ENCODE measurements at regions not wholly inside any gene's neighbourhood (a gene's known extent, or its start where the extent isn't known, plus 50 kb on each side); places are given as distances from the start of the nearest gene placed in this dataset.

DNA sequence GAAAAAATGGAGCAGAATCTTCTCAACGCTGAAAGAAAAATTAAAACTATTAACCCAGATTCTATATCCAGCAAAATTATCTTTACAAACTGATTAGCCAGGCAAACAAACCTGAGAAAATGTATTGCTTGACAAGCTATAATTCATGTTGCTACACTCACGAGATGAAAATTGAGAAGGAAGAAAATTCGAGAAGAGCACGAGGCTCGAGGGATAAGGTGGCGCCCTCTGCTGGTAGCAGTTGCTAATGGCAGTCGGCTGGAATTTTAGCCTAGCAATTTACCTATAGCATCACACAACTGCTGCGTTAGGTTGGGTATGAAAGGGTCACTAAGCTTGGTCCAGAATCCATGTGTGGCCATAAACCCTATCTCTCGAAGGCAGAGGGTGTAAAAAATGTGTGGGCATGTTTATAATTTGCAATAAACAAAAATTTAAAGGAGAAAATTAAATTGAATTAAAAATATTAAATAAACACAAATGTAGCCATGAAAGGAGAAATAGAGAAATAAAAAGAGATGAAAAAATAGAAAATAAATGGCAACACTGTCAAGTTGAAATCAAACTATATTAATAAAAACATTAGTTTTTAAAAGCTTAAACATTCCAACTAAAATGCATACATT lies 126.6 kb downstream of the PPP4R3C start:
- TF ChIP-seq, protein P1, sequence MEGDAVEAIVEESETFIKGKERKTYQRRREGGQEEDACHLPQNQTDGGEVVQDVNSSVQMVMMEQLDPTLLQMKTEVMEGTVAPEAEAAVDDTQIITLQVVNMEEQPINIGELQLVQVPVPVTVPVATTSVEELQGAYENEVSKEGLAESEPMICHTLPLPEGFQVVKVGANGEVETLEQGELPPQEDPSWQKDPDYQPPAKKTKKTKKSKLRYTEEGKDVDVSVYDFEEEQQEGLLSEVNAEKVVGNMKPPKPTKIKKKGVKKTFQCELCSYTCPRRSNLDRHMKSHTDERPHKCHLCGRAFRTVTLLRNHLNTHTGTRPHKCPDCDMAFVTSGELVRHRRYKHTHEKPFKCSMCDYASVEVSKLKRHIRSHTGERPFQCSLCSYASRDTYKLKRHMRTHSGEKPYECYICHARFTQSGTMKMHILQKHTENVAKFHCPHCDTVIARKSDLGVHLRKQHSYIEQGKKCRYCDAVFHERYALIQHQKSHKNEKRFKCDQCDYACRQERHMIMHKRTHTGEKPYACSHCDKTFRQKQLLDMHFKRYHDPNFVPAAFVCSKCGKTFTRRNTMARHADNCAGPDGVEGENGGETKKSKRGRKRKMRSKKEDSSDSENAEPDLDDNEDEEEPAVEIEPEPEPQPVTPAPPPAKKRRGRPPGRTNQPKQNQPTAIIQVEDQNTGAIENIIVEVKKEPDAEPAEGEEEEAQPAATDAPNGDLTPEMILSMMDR (IDR thresholded peaks at IDR 0.05): peak; percentile 74

DNA sequence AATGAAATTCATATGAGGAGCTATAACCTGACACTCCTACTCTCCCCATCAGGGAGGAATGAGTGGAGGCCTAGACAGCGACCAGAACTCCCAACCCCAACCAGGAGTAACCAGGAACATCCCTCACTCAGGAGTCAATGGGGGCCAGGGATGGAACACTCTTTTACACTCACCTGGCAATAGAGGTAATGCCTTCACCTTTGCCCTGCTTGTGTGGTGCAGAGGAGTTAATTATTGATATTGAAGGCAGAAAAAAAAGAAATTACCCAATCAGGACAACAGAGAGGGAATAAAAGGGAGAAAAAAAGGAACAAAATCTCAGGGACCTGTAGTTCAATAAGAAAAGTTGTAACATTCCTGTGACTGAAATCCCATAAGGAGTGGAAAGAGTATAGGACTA lies 141.5 kb downstream of the PPP4R3C start:
- TF ChIP-seq, protein P1 (IDR thresholded peaks at IDR 0.05): no peak

DNA sequence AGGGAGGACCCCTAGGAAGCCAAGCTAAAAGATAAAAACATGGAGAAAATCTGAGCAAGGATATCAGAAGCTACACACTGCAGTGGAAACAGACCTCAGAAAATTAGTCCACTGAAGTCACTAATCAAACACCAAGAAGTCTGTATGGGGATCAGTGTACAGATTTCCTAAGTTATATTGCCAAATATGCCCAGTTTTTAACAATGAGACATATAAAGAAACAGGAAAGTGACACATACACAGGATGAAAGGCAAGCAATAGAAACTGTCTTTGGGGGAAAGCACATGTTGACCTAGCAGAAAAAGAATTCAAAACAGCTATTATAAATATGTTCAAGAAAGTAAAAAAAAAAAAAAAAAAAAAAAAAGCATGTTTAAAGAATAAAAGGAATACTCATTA lies 153.7 kb downstream of the PPP4R3C start:
- TF ChIP-seq, protein P1 (IDR thresholded peaks at IDR 0.05): no peak

DNA sequence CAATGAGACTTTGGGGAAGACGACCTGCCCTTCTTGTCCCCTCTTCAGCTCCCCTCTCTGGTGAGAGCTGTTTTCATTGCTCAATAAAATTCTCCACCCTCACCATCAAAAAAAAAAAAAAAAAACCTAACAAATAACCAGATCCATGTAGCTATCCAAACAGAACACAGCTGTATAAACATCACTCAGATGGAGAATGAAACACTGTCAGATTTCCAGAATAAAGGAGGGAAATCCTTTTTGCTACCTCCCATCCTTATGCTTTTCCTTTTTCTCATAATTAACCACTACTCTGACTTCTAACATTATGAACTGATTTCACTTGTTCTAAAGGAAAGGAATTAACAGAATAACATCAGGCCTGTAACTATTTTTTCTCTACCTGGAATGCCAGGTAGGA lies 155.6 kb downstream of the PPP4R3C start:
- TF ChIP-seq, protein P1 (IDR thresholded peaks at IDR 0.05): no peak

DNA sequence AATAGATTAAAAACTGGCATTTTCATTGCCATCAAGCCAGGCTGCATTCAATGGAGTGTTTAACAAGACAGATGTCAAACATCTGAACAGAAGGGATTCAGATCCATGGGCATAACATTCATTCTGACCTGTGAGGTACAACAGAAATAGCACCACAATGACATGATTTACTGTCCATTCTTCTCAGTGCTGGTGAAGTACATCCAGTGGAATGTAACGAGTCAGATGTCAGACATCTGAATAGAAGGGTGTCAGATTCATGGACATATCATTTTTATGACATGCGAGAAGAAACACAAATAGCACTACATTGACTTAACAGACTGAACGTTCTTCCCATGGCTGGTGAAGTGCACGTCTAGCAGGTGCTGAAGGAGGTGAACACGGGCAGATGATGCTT lies 186.4 kb downstream of the PPP4R3C start:
- TF ChIP-seq, protein P1 (IDR thresholded peaks at IDR 0.05): no peak

DNA sequence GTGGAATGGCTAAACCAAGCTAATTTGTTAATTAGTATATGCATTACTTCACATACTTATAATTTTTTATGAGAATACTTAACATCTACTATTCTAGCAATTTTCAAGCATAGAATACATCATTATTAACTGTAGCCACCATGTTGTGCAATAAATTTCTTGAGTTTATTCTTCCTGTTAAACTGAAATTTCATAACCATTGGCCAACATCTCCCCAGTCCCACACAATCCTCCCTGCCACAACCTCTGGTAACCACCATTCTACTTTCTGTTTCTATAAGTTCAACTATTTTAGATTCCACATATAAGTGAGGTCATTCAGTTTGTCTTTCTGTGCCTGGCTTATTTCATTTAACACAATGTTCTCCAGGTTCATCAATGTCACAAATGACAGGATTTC lies 208.5 kb downstream of the PPP4R3C start:
- TF ChIP-seq, protein P1 (IDR thresholded peaks at IDR 0.05): no peak

DNA sequence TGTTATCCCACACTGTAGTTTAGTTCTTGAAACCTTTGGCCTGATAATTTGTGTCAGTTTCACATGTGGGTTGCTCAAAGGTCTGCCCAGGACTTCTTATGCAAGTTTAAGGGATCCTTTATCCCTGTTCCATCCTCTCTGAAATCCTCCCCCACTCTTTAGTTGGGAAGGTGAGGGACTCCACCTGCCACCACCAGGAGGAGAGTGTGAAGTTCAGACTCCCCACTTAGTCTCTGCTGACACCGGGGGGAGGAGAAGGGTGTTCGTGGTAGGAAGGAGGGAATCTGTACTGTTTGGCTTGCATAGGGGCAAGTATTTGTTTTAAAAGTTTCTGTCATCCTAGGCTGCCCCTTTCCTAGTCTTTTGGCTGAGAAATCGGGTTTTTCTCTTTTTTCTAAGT lies 211.8 kb downstream of the PPP4R3C start:
- TF ChIP-seq, protein P1 (IDR thresholded peaks at IDR 0.05): no peak

DNA sequence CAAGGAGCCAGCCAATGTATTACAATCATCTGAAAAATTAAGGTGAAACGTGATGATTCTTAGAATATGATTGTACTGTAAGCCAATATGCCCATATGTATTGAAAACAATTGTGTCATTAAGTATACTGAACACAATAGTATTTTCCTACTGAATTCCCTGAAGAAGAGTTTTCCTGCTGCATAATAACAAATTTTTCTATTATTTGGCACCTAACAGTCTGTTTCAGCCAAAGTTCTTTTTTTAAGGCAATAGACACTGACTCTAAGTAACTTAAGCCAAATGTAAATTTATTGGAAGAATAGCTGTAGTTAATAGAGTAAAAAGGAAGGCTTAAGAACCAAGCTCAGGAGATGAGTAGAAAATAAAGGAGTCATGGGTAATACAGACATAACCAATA lies 220.6 kb downstream of the PPP4R3C start:
- TF ChIP-seq, protein P1 (IDR thresholded peaks at IDR 0.05): no peak
